A549 (cell line): ENCODE measurements at regions not wholly inside any gene's neighbourhood (a gene's known extent, or its start where the extent isn't known, plus 50 kb on each side); places are given as distances from the start of the nearest gene placed in this dataset.

Source experiments
- ATAC-seq, 2 experiments: fragments of 200-7000 bp in 1 of 2; fragments of >200 bp in 1 of 2; cut with Nextera tagmentation in 1 of 2; cut with Tn5 transposase in 1 of 2; 3 replicates each; pipeline versions ENCODE4 v1.8.0 to v1.9.1; 2018 to 2020; ENCODE audit warnings: mild to moderate bottlenecking in 1 of 2, moderate library complexity in 1 of 2
- CTCF ChIA-PET: fragments of 300-600 bp; sonication (Branson Sonifier 250); formaldehyde crosslinking; extraction: SDS; loops from one replicate; lab custom pipeline; 2021; ENCODE audit warnings: antibody characterized with exemption, inconsistent platforms; lab: Yijun Ruan, JAX
- POLR2A ChIA-PET: fragments of 350-600 bp; formaldehyde crosslinking; extraction: SDS; loops from one replicate; lab custom pipeline; 2021; ENCODE audit warnings: antibody characterized with exemption, inconsistent platforms; lab: Yijun Ruan, JAX
- DNase-seq, 2 experiments: peaks; one replicate each; pipeline versions ENCODE4 v3.0.0 to v3.0.0-alpha.2; 2011 to 2016; ENCODE audit warnings: low read depth in 1 of 2, low spot score in 1 of 2
- FAIRE-seq: peaks from 2 replicates; lab custom pipeline; 2011; peaks lifted over from hg19 to GRCh38; lab: Jason Lieb, UNC
- H3K27ac ChIP-seq, 2 experiments: fragments of >200 bp; sonication (Bioruptor Twin); formaldehyde crosslinking; 3 replicates each; pipeline ENCODE4 v1.5.1; 2016 to 2017
- H3K4me1 ChIP-seq: fragments of >200 bp; sonication (Bioruptor Twin); formaldehyde crosslinking; 3 replicates; pipeline ENCODE4 v1.6.1; 2016
- H3K4me2 ChIP-seq: fragments of >200 bp; sonication (Bioruptor Twin); formaldehyde crosslinking; 3 replicates; pipeline ENCODE4 v1.6.1; 2016
- H3K4me3 ChIP-seq: fragments of >200 bp; sonication (Bioruptor Twin); formaldehyde crosslinking; 3 replicates; pipeline ENCODE4 v1.5.1; 2016
- H3K9me3 ChIP-seq: fragments of >200 bp; sonication (Bioruptor Twin); formaldehyde crosslinking; 3 replicates; pipeline ENCODE4 v1.6.1; 2016
- CHD4 ChIP-seq: fragments of 200-600 bp; sonication (generic); IDR thresholded peaks from 2 replicates; pipeline ENCODE4 v1.6.1; 2016; ENCODE audit warnings: antibody characterized with exemption, mild to moderate bottlenecking, borderline replicate concordance
- E2F6 ChIP-seq: IDR thresholded peaks from 2 replicates; pipeline ENCODE4 v1.6.1; 2012; ENCODE audit warnings: low read depth, borderline replicate concordance
- EHF ChIP-seq: fragments of 250-450 bp; sonication (Bioruptor Pico); IDR thresholded peaks from 2 replicates; pipeline ENCODE4 v1.5.0; 2020; ENCODE audit warnings: mild to moderate bottlenecking
- ELK1 ChIP-seq: fragments of 150-350 bp; IDR thresholded peaks from 2 replicates; pipeline ENCODE4 v1.6.1; 2014; ENCODE audit warnings: low read depth, mild to moderate bottlenecking, low read length
- ESRRA ChIP-seq: fragments of 150-350 bp; IDR thresholded peaks from 2 replicates; pipeline ENCODE4 v1.6.1; 2014; ENCODE audit warnings: mild to moderate bottlenecking, low read length, borderline replicate concordance
- FOSB ChIP-seq: fragments of 250-450 bp; sonication (Bioruptor Pico); IDR thresholded peaks from 2 replicates; pipeline ENCODE4 v1.5.0; 2020; ENCODE audit warnings: mild to moderate bottlenecking, moderate library complexity
- FOXS1 ChIP-seq: fragments of 250-450 bp; sonication (Bioruptor Pico); IDR thresholded peaks from 2 replicates; pipeline ENCODE4 v1.5.0; 2020; ENCODE audit warnings: mild to moderate bottlenecking, moderate library complexity
- GATA3 ChIP-seq: IDR thresholded peaks from 2 replicates; pipeline ENCODE4 v1.6.1; 2012; ENCODE audit warnings: borderline replicate concordance
- HOXA7 ChIP-seq: fragments of 250-450 bp; sonication (Bioruptor Pico); IDR thresholded peaks from 2 replicates; pipeline ENCODE4 v1.5.0; 2020; ENCODE audit warnings: mild to moderate bottlenecking, moderate library complexity
- HOXB13 ChIP-seq: fragments of 250-450 bp; sonication (Bioruptor Pico); IDR thresholded peaks from 2 replicates; pipeline ENCODE4 v1.5.0; 2020; ENCODE audit warnings: low read depth, mild to moderate bottlenecking, moderate library complexity
- JUNB ChIP-seq: fragments of >200 bp; sonication (Bioruptor Twin); formaldehyde crosslinking; IDR thresholded peaks from 2 replicates; pipeline ENCODE4 v1.6.1; 2016
- MAFK ChIP-seq: fragments of 450-650 bp; IDR thresholded peaks from 2 replicates; pipeline ENCODE4 v1.6.1; 2014; ENCODE audit not compliant: partially characterized antibody
- MAX ChIP-seq: IDR thresholded peaks from 2 replicates; pipeline ENCODE4 v1.6.1; 2012
- MAZ ChIP-seq: fragments of 150-350 bp; IDR thresholded peaks from 2 replicates; pipeline ENCODE4 v1.6.1; 2014; ENCODE audit warnings: antibody characterized with exemption, low read depth, low read length, borderline replicate concordance
- NFE2L2 ChIP-seq: fragments of 150-350 bp; conservative IDR thresholded peaks from 2 replicates; pipeline ENCODE4 v1.6.1; 2014; ENCODE audit warnings: low read length
- NPAS2 ChIP-seq: fragments of 250-450 bp; sonication (Bioruptor Pico); IDR thresholded peaks from 2 replicates; pipeline ENCODE4 v1.8.0; 2022; ENCODE audit warnings: mild to moderate bottlenecking, moderate library complexity, borderline replicate concordance
- RFX5 ChIP-seq: fragments of 450-650 bp; IDR thresholded peaks from 2 replicates; pipeline ENCODE4 v1.7.1; 2014; ENCODE audit warnings: antibody characterized with exemption, mild to moderate bottlenecking, moderate library complexity
- SMC3 ChIP-seq: fragments of >200 bp; sonication (Bioruptor Twin); formaldehyde crosslinking; IDR thresholded peaks from 3 replicates; pipeline ENCODE4 v1.6.1; 2018; ENCODE audit warnings: inconsistent platforms
- TFCP2L1 ChIP-seq: fragments of 250-450 bp; sonication (Bioruptor Pico); IDR thresholded peaks from 2 replicates; pipeline ENCODE4 v1.5.0; 2021; ENCODE audit warnings: mild to moderate bottlenecking
- USF2 ChIP-seq: fragments of 450-650 bp; IDR thresholded peaks from 2 replicates; pipeline ENCODE4 v1.6.1; 2014; ENCODE audit warnings: antibody characterized with exemption
- ZC3H11A ChIP-seq: fragments of 450-650 bp; IDR thresholded peaks from 2 replicates; pipeline ENCODE4 v1.6.1; 2014; ENCODE audit warnings: antibody characterized with exemption, mild to moderate bottlenecking
- ZNF302 ChIP-seq: fragments of 250-450 bp; sonication (Bioruptor Pico); IDR thresholded peaks from 2 replicates; pipeline ENCODE4 v1.9.0; 2021; ENCODE audit warnings: inconsistent platforms, mild to moderate bottlenecking, moderate library complexity
- WGBS: methylation state at CpG from one replicate; pipeline ENCODE4 v1.1.6; 2017; ENCODE audit errors: missing lambda C conversion rate; 5-methylcytosine and 5-hydroxymethylcytosine counted together
- TF ChIP-seq, protein P1 (sequence below): fragments of 250-450 bp; sonication (Bioruptor Pico); IDR thresholded peaks from 2 replicates; pipeline ENCODE4 v1.5.0; 2020; ENCODE audit warnings: low read depth, mild to moderate bottlenecking, moderate library complexity
- TF ChIP-seq, protein P2 (sequence below): fragments of 250-450 bp; sonication (Bioruptor Pico); IDR thresholded peaks from 2 replicates; pipeline ENCODE4 v1.5.0; 2021; ENCODE audit warnings: mild to moderate bottlenecking, moderate library complexity, borderline replicate concordance
- TF ChIP-seq, protein P3 (sequence below): fragments of >200 bp; sonication (Bioruptor Twin); formaldehyde crosslinking; IDR thresholded peaks from 2 replicates; pipeline ENCODE4 v1.6.1; 2016
- TF ChIP-seq, protein P4 (sequence below): fragments of 200-600 bp; sonication (generic); IDR thresholded peaks from 2 replicates; pipeline ENCODE4 v1.6.1; 2016; ENCODE audit warnings: antibody characterized with exemption, mild to moderate bottlenecking, moderate library complexity

DNA sequence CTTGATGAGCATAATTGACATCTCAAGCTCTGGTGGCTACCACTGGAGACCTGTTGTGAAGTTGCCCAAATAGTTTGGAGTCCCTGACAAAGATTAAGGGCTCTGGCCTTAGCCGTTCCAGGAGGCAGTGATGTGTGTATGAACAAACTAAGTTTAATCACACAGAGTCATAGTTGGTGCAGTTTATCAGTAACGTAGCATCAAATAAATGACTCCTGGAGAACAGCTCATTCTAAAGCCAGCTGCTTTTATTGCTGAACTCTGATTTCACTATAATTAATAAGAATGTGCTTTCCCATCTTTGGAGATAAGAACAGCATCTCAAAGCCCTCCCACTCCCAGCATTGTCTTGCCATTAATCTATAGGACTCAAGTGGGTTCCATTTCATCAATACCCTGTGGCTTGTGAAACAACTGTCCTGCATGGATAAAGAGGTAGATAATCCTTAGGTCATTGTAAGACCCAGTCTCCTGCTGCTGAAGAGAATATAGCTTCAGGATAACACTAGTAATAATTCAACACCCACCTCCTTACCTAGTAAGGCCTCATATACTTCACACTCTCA is 211.4 kb upstream of the THUMPD2 start:
- FAIRE-seq: no peak
- no peak for DNase-seq
- WGBS: 39% methylated on average over 2 of the region's 2 CpGs
- Histone ChIP-seq H3K27ac (no peak overlapping the region), H3K4me1 (no peaks in the 10 kb centered on the region), H3K9me3 (no peaks in the 10 kb centered on the region), H3K4me2 (no peak overlapping the region), H3K4me3 (no peak overlapping the region)
- CTCF ChIA-PET: no interaction called here
- ATAC-seq: no peak
- TF ChIP-seq MAX: no peak
- no peak for TF ChIP-seq MAFK
- TF ChIP-seq RFX5: no peak
- TF ChIP-seq FOSB (CRISPR knock-in tag): no peak
- no peak for TF ChIP-seq SMC3
- TF ChIP-seq GATA3: no peak
- TF ChIP-seq, protein P1, sequence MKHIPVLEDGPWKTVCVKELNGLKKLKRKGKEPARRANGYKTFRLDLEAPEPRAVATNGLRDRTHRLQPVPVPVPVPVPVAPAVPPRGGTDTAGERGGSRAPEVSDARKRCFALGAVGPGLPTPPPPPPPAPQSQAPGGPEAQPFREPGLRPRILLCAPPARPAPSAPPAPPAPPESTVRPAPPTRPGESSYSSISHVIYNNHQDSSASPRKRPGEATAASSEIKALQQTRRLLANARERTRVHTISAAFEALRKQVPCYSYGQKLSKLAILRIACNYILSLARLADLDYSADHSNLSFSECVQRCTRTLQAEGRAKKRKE (CRISPR knock-in tag): no peak
- TF ChIP-seq ELK1: no peak
- TF ChIP-seq JUNB: no peak
- TF ChIP-seq, protein P2, sequence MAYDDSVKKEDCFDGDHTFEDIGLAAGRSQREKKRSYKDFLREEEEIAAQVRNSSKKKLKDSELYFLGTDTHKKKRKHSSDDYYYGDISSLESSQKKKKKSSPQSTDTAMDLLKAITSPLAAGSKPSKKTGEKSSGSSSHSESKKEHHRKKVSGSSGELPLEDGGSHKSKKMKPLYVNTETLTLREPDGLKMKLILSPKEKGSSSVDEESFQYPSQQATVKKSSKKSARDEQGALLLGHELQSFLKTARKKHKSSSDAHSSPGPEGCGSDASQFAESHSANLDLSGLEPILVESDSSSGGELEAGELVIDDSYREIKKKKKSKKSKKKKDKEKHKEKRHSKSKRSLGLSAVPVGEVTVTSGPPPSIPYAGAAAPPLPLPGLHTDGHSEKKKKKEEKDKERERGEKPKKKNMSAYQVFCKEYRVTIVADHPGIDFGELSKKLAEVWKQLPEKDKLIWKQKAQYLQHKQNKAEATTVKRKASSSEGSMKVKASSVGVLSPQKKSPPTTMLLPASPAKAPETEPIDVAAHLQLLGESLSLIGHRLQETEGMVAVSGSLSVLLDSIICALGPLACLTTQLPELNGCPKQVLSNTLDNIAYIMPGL (CRISPR knock-in tag): no peak
- TF ChIP-seq HOXA7 (CRISPR knock-in tag): no peak
- no peak for TF ChIP-seq ZNF302
- no peak for TF ChIP-seq USF2
- no peak for TF ChIP-seq TFCP2L1
- TF ChIP-seq, protein P3, sequence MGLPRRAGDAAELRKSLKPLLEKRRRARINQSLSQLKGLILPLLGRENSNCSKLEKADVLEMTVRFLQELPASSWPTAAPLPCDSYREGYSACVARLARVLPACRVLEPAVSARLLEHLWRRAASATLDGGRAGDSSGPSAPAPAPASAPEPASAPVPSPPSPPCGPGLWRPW: no peak
- TF ChIP-seq NFE2L2: no peak
- TF ChIP-seq ESRRA: no peak
- POLR2A ChIA-PET: no interaction called here

- no peaks in the 10 kb centered on the region for H3K4me1 ChIP-seq
- TF ChIP-seq MAFK (no peak), MAZ (no peak), CHD4 (no peak), HOXB13 (CRISPR knock-in tag) (no peak), FOXS1 (CRISPR knock-in tag) (no peak), NPAS2 (CRISPR knock-in tag) (no peak), ZC3H11A (no peak), EHF (no peak), E2F6 (no peak)
- TF ChIP-seq, protein P4, sequence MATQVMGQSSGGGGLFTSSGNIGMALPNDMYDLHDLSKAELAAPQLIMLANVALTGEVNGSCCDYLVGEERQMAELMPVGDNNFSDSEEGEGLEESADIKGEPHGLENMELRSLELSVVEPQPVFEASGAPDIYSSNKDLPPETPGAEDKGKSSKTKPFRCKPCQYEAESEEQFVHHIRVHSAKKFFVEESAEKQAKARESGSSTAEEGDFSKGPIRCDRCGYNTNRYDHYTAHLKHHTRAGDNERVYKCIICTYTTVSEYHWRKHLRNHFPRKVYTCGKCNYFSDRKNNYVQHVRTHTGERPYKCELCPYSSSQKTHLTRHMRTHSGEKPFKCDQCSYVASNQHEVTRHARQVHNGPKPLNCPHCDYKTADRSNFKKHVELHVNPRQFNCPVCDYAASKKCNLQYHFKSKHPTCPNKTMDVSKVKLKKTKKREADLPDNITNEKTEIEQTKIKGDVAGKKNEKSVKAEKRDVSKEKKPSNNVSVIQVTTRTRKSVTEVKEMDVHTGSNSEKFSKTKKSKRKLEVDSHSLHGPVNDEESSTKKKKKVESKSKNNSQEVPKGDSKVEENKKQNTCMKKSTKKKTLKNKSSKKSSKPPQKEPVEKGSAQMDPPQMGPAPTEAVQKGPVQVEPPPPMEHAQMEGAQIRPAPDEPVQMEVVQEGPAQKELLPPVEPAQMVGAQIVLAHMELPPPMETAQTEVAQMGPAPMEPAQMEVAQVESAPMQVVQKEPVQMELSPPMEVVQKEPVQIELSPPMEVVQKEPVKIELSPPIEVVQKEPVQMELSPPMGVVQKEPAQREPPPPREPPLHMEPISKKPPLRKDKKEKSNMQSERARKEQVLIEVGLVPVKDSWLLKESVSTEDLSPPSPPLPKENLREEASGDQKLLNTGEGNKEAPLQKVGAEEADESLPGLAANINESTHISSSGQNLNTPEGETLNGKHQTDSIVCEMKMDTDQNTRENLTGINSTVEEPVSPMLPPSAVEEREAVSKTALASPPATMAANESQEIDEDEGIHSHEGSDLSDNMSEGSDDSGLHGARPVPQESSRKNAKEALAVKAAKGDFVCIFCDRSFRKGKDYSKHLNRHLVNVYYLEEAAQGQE: no peak
- 0 out of 6 replicates have a peak, but pooled peaks of 1 of the 2 experiments have one; percentile 39 for ATAC-seq
- no peak overlapping the region for H3K4me2 ChIP-seq
- FAIRE-seq: no peak
- no peaks in the 10 kb centered on the region for H3K9me3 ChIP-seq
- ChIA-PET POLR2A (no interaction called here), CTCF (no interaction called here)
- H3K4me3 ChIP-seq: no peak overlapping the region
- DNase-seq: no peak
- H3K27ac ChIP-seq: no peak overlapping the region
- WGBS: under 1% methylated on average over 3 of the region's 3 CpGs
These were observed 210.8 kb upstream of the THUMPD2 start for GRCh38 chr2:39989888-39990287.
